ENCODE measurements at regions not wholly inside any gene's neighbourhood (a gene's known extent, or its start where the extent isn't known, plus 50 kb on each side); places are given as distances from the start of the nearest gene placed in this dataset.

- no peak for TF ChIP-seq CTCF (conservative IDR thresholded peaks at IDR 0.05)
- no peak overlapping the region for H2BK15ac ChIP-seq (ENCODE audit: low read depth, low read length)
- no peaks in the 10 kb centered on the region for H3K23me2 ChIP-seq (ENCODE audit: insufficient read length, low read depth, low read length, poor library complexity, severe bottlenecking)
- H4K5ac ChIP-seq (ENCODE audit: insufficient read length, low read depth, low read length), result no peak overlapping the region
- no CpG with 5 or more reads among the region's 2 CpGs for WGBS (ENCODE audit: extremely low coverage, insufficient read length, low lambda C conversion rate)
- H3K56ac ChIP-seq (ENCODE audit: insufficient read length, low read depth, low read length), result no peak overlapping the region
- H4K8ac ChIP-seq (replicated peaks; ENCODE audit: insufficient read length, low read depth, low read length), result no peak overlapping the region
- H2AK5ac ChIP-seq (ENCODE audit: insufficient read length, low read length), result no peak overlapping the region
- H2BK120ac ChIP-seq (ENCODE audit: low read depth, low read length, poor library complexity, severe bottlenecking), result no peak overlapping the region
- no peak overlapping the region for H4K91ac ChIP-seq (ENCODE audit: insufficient read length, low read depth, low read length)
- no peak overlapping the region for H2AFZ ChIP-seq (ENCODE audit: low read length)
- Mint-ChIP-seq H3K36me3 (ENCODE audit: insufficient read depth in 1 of 3, low read depth in 3 of 3) (no peaks in the 10 kb centered on the region), H3K4me1 (0 out of 4 replicates have a peak, but pooled peaks cover 0 to 2% of the 10 kb centered on the region in 2 experiments), H3K27me3 (ENCODE audit: low read depth) (peaks cover 3% of the 10 kb centered on the region; the same call in 1 of the 2 replicates), H3K4me3 (no peak overlapping the region), H3K9me3 (no peaks in the 10 kb centered on the region), H3K27ac (no peak overlapping the region)
- H3K79me2 ChIP-seq (ENCODE audit: insufficient read depth, low read length), result no peaks in the 10 kb centered on the region
- no peaks in the 10 kb centered on the region for H3K4me1 ChIP-seq (ENCODE audit: insufficient read depth, low read length)
- H3K4ac ChIP-seq (ENCODE audit: low read depth, low read length), result no peak overlapping the region
- H3K27me3 ChIP-seq (ENCODE audit: insufficient read depth, low read length), result no peaks in the 10 kb centered on the region
- no peak overlapping the region for H2BK20ac ChIP-seq (ENCODE audit: low read depth, low read length, poor library complexity, severe bottlenecking)
- H3K9me3 ChIP-seq (ENCODE audit: control insufficient read depth, low read depth, low read length), result no peaks in the 10 kb centered on the region
- H3K14ac ChIP-seq (ENCODE audit: insufficient read depth, low read length), result no peak overlapping the region
- H3K18ac ChIP-seq (ENCODE audit: insufficient read length, low read depth, low read length), result no peak overlapping the region
- H4K20me1 ChIP-seq (ENCODE audit: control insufficient read depth, insufficient read depth, insufficient read length), result no peaks in the 10 kb centered on the region
- no peak for DNase-seq
- H3K23ac ChIP-seq (ENCODE audit: insufficient read length, low read depth, low read length), result no peak overlapping the region
- H2BK12ac ChIP-seq (ENCODE audit: insufficient read length, low read depth, low read length), result no peak overlapping the region
- H3T11ph ChIP-seq (ENCODE audit: low read length), result no peak overlapping the region
- H3K9ac ChIP-seq (ENCODE audit: extremely low read depth, insufficient read length, low read length), result no peak overlapping the region
- no peak overlapping the region for H3K4me2 ChIP-seq (ENCODE audit: insufficient read depth, insufficient read length, low read length)
- H2BK5ac ChIP-seq (ENCODE audit: insufficient read length, low read length), result no peak overlapping the region
- no peaks in the 10 kb centered on the region for H3K79me1 ChIP-seq (ENCODE audit: insufficient read depth, low read depth, low read length, poor library complexity, severe bottlenecking)
- H3K27ac ChIP-seq (ENCODE audit: insufficient read length, low read depth, low read length), result no peak overlapping the region
Observed at GRCh38 chr9:115241641-115242040, 123.7 kb upstream of the TNC start.
